GM10266 (cell line): ENCODE measurements at regions not wholly inside any gene's neighbourhood (a gene's known extent, or its start where the extent isn't known, plus 50 kb on each side); places are given as distances from the start of the nearest gene placed in this dataset.

Source experiments
- DNase-seq: peaks from one replicate; pipeline ENCODE4 v3.0.0; 2012; ENCODE audit errors: extremely low spot score
- CTCF ChIP-seq: IDR thresholded peaks from 2 replicates; pipeline ENCODE4 v1.5.1; 2012; ENCODE audit warnings: mild to moderate bottlenecking, low read depth; ENCODE audit not compliant: control insufficient read depth, insufficient read depth; ENCODE audit errors: missing control alignments

- TF ChIP-seq CTCF: no peak
- DNase-seq: no peak
Measured at GRCh38 chr10:24046060-24046459, 162.9 kb upstream of the KIAA1217 start.

GRCh38 chr10:24047176-24047575, 161.8 kb upstream of the KIAA1217 start:
- DNase-seq: no peak
- no peak for TF ChIP-seq CTCF

GRCh38 chr10:24054421-24054820, 154.5 kb upstream of the KIAA1217 start:
- DNase-seq: no peak
- TF ChIP-seq CTCF: no peak

- no peak for TF ChIP-seq CTCF
- no peak for DNase-seq
Measured at GRCh38 chr10:24080207-24080606, 128.7 kb upstream of the KIAA1217 start.

GRCh38 chr10:24086296-24087086, 122.4 kb upstream of the KIAA1217 start:
- no peak for TF ChIP-seq CTCF
- no peak for DNase-seq

- no peak for TF ChIP-seq CTCF
- DNase-seq: no peak
Measured at GRCh38 chr10:24091256-24091655, 117.7 kb upstream of the KIAA1217 start.

- DNase-seq: no peak
- TF ChIP-seq CTCF: no peak
Measured at GRCh38 chr10:24096281-24096680, 112.7 kb upstream of the KIAA1217 start.
